GM12891 (cell line): ENCODE measurements at regions not wholly inside any gene's neighbourhood (a gene's known extent, or its start where the extent isn't known, plus 50 kb on each side); places are given as distances from the start of the nearest gene placed in this dataset.
"Not testable (repeated sequence)": the region's sequence is repeated elsewhere in the genome, so short reads cannot be mapped to it uniquely, and the experiment has no call there.

ENCODE experiments used
- POLR2A ChIP-seq: IDR thresholded peaks from 2 replicates; pipeline ENCODE4 v1.6.1; 2011; ENCODE audit warnings: low read depth, low read length, control low read depth
- POLR2AphosphoS5 ChIP-seq: IDR thresholded peaks from 2 replicates; pipeline ENCODE4 v1.6.1; 2011; ENCODE audit warnings: low read depth, low read length, control low read depth
- TAF1 ChIP-seq: IDR thresholded peaks from 2 replicates; pipeline ENCODE4 v1.6.1; 2011; ENCODE audit warnings: low read depth, low read length, control low read depth

DNA sequence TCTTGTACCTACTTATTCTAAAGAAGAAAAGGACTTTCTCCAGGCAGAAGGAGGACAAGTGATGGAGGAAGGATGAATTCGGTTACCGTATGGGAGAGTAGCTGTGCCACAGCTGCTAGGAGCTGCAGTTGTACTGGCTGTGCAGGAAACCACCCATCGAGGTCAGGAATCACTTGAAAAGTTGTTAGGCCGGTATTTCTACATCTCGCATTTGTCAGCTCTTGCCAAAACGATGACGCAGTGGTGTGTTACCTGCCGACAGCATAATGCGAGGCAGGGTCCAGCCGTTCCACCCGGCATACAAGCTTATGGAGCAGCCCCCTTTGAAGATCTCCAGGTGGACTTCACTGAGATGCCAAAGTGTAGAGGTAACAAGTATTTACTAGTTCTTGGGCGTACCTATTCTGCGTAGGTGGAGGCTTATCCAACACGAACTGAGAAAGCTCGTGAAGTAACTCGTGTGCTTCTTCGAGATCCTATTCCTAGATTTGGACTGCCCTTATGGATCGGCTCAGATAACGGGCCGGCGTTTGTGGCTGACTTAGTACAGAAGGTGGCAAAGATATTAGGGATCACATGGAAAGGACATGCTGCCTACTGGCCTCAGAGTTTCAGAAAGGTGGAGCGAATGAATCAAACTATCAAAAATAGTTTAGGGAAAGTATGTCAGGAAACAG, 67.6 kb upstream of the FAM90A26 start:
- TF ChIP-seq POLR2A, POLR2AphosphoS5, TAF1: not testable (repeated sequence)
